ENCODE measurements at regions not wholly inside any gene's neighbourhood (a gene's known extent, or its start where the extent isn't known, plus 50 kb on each side); places are given as distances from the start of the nearest gene placed in this dataset.

DNA sequence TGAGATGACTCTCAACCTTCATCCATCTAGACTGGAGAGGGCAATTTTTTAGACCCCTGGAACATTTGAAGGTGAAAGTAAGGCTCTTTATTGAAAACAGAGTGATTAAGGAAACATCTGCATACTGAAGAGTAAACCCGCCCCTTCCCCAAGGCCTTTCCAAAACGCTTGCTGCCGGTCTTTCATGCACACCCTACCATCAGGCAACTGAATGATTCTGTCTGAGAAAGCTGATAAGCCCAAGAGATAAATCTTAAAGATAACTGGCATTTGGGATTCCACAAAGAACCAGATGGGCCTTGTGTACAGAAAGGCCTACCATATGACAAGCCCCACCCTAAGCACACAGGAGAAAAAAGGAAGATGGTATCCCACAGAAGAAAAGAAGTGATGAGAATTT lies 54.4 kb upstream of the PIK3R1 start:
- H3K27me3 Mint-ChIP-seq: no peaks in the 10 kb centered on the region
- no peak overlapping the region for H3K4me3 Mint-ChIP-seq
- H3K27ac Mint-ChIP-seq: no peak overlapping the region
- no peaks in the 10 kb centered on the region for H3K9me3 Mint-ChIP-seq (ENCODE audit: low read depth)
- H3K36me3 Mint-ChIP-seq: no peaks in the 10 kb centered on the region
- H3K4me1 Mint-ChIP-seq (ENCODE audit: low read depth): no peaks in the 10 kb centered on the region

DNA sequence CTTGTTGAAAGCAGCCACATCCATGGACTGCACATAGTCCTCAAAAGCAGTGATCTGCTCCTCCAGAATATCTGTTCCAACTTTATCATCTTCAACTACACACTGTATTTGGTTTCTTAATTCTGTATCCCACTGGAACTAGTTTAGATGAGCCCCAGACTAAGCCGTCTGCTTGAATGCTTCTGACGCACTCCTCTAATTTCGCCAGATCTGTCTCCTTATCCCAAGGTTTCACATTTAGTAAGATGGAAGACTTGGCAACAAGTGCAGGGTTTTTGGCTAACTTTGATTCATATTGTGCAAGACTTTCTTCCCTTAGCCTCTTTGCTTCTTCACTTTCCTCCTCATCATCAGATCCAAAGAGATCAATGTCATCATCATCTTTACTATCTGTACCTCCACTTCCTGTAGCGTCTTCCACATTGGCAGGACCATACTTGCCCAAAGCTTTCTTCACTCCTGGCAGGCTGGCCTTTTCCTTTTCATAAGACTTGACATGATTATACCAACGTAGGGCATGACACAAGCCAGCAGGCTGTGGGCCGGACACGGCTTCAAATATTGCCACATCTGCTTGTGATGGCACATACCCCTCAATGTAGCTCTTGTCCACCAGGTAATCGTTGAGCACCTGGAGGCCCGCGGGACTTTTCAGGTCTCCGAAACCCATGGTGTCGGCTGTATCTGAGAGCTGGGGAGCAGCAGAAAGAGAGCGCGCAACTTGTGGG lies 56.2 kb upstream of the PIK3R1 start:
- Mint-ChIP-seq H3K4me1 (ENCODE audit: low read depth) (no peaks in the 10 kb centered on the region), H3K27ac (no peak overlapping the region), H3K27me3 (no peaks in the 10 kb centered on the region), H3K9me3 (ENCODE audit: low read depth) (no peaks in the 10 kb centered on the region), H3K4me3 (no peak overlapping the region), H3K36me3 (no peaks in the 10 kb centered on the region)

DNA sequence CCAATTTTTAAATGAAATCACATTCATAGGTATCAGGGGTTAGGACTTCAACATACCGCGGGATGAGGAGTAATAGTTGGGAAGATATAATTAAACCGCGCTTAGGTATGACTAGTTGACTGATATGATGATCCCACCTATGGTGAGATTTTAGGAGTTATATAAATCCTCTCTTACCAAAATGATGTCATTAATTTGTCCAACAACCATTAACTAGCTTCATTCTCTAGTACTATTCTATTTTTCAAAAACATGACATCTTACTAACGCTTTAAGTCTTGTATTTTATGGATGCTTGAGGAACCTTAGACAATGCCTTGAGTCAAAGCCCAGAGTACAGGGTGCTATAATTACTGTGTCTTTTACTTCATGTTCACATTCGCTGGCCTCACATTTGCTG lies 59.6 kb upstream of the PIK3R1 start:
- H3K4me3 Mint-ChIP-seq: no peak overlapping the region
- H3K27ac Mint-ChIP-seq: no peak overlapping the region

DNA sequence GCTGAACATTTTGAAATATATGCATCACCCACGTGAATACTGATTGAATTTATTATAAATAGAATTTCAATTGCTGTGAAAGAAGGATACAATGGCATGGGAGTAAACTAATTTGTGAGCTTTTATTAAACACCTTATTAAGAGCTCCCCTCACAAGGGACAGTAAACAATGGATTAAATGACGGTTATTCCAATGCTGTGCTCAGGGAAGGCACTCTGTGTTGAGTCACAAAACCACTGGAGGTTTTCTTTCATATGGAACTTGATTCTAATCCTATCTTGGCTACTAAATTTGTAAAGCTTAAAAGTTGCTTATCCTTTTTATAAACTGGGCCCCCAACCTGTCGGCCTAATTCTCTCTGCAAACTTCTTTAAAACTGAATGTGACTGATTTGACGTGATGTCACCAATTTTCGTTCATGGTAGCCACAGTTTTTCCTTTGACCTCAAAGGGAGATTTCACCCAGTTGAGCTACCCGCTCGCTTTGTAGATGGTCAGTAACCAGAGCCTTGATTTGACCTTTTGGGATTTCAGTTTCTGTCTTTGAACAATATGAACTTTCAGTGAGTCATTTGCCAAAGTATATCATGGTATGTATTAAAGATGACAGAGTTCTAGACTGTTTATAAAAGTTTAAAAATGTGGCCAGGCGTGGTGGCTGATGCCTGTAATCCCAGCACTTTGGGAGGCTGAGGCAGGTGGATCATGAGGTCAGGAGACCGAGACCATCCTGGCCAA lies 61.3 kb upstream of the PIK3R1 start:
- Mint-ChIP-seq H3K9me3 (ENCODE audit: low read depth) (no peaks in the 10 kb centered on the region), H3K4me1 (ENCODE audit: low read depth) (no peaks in the 10 kb centered on the region), H3K36me3 (no peaks in the 10 kb centered on the region), H3K27ac (no peak overlapping the region), H3K4me3 (no peak overlapping the region), H3K27me3 (no peaks in the 10 kb centered on the region)

More for the DNA sequence above, 59.6 kb upstream of the PIK3R1 start:
- Mint-ChIP-seq H3K4me1 (ENCODE audit: low read depth) (no peaks in the 10 kb centered on the region), H3K36me3 (no peaks in the 10 kb centered on the region), H3K27me3 (no peaks in the 10 kb centered on the region), H3K9me3 (ENCODE audit: low read depth) (no peaks in the 10 kb centered on the region)

DNA sequence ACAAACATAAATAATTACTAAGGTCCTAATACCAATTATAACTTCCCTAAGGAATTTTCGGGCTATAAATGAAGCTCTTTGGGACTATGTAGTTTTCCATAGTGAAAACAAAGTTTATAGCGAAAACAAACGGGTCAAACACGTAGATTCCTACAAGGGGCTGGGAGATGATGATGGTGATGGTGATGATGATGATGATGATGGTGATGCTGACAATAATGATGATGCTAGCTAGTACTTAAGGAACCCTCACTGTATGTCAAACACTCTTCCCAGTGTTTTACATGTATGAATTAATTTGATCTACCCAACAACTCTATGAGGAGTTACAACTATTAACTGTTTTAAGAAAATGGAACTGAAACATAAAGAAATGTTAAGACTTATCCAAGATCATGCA lies 63.7 kb upstream of the PIK3R1 start:
- Mint-ChIP-seq H3K27me3 (no peaks in the 10 kb centered on the region), H3K36me3 (no peaks in the 10 kb centered on the region), H3K27ac (no peak overlapping the region), H3K4me3 (no peak overlapping the region), H3K4me1 (ENCODE audit: low read depth) (no peaks in the 10 kb centered on the region), H3K9me3 (ENCODE audit: low read depth) (no peaks in the 10 kb centered on the region)

DNA sequence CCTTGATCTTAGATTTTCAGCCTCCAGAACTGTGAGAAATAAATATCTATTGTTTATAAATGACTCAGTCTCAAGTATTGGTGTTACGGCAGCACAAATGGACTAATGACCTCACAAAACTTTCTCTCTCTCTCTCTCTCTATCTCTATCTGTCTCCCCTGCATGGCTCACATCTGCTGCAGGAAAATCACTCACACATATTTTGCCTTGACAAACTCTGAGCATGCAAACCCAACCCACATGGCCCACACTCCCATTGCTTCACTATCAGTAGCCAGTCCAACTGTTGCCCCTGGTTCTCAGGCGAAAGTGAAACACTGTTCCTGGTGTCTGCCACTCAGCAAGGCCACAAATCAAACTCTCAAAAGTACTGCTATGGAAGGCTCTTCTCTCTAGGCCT lies 66.4 kb upstream of the PIK3R1 start:
- H3K27me3 Mint-ChIP-seq: no peaks in the 10 kb centered on the region
- H3K4me1 Mint-ChIP-seq (ENCODE audit: low read depth): no peaks in the 10 kb centered on the region
- H3K4me3 Mint-ChIP-seq: no peak overlapping the region
- no peak overlapping the region for H3K27ac Mint-ChIP-seq
- no peaks in the 10 kb centered on the region for H3K9me3 Mint-ChIP-seq (ENCODE audit: low read depth)
- H3K36me3 Mint-ChIP-seq: no peaks in the 10 kb centered on the region

DNA sequence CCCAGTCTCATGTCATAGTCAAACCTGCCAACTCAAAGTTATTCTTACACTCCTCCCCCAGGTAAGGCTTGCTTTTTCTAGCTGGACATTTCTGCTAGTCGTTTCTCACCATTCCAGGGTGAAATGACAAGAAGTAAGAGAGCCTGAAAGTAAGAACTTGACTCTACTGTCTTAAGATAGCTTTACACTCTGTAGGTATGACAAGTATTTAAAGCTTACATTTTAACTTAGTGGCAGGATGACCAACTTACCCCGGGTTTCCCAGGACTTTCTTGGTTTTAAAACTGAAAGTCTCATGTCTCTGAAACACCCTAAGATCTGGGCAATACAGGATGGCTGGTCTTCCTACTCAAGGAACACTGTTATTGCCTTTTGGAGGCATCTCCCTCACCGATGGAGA lies 67.5 kb upstream of the PIK3R1 start:
- H3K4me3 Mint-ChIP-seq: no peak overlapping the region
- H3K27me3 Mint-ChIP-seq: no peaks in the 10 kb centered on the region
- H3K9me3 Mint-ChIP-seq (ENCODE audit: low read depth): no peaks in the 10 kb centered on the region
- no peaks in the 10 kb centered on the region for H3K4me1 Mint-ChIP-seq (ENCODE audit: low read depth)
- peaks cover 2% of the 10 kb centered on the region for H3K36me3 Mint-ChIP-seq
- no peak overlapping the region for H3K27ac Mint-ChIP-seq

DNA sequence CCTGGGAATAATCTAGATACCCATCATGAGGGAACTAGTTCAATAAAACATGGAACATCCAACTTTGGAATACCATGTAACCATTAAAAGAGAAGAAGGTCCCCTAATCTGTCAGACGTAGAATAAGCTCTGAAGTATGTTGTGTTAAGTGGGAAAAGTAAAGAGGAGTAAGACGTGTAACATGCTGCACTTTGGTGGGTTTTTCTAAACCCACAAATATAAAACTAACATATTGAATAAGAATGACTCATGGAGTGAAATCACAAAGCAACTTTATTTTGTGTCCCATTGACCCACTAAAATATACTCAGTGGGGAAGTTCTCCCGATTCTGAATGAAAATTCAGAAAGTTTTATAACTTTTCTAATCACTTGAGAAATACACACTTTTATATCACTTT lies 67.9 kb upstream of the PIK3R1 start:
- Mint-ChIP-seq H3K27me3 (no peaks in the 10 kb centered on the region), H3K36me3 (peaks cover 2% of the 10 kb centered on the region), H3K4me3 (no peak overlapping the region)

DNA sequence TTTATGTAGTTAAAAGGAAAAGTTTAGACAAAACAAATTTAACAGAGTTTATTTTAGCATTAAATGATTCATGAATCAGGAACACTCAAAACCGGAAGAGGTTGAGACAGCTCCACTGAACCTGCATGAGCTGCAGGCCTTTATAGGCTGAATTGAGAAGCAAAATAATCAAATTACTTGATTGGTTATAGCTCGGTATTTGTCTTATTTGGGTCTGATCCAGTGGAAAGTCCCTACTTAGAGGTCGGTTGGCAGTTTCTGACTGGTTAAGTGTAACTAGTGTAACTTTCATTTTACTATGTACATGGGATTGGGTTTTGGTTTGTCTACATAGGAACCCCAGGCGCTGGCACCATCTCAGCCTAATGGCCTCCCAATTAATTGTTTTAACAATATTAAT lies 74.1 kb upstream of the PIK3R1 start:
- H3K27ac Mint-ChIP-seq: no peak overlapping the region
- H3K4me3 Mint-ChIP-seq: no peak overlapping the region
- peaks cover 2% of the 10 kb centered on the region for H3K27me3 Mint-ChIP-seq
- H3K9me3 Mint-ChIP-seq (ENCODE audit: low read depth): no peaks in the 10 kb centered on the region
- H3K4me1 Mint-ChIP-seq (ENCODE audit: low read depth): no peaks in the 10 kb centered on the region
- H3K36me3 Mint-ChIP-seq: peaks cover 2% of the 10 kb centered on the region

More for the DNA sequence above, 67.9 kb upstream of the PIK3R1 start:
- Mint-ChIP-seq H3K4me1 (ENCODE audit: low read depth) (no peaks in the 10 kb centered on the region), H3K27ac (no peak overlapping the region), H3K9me3 (ENCODE audit: low read depth) (no peaks in the 10 kb centered on the region)

DNA sequence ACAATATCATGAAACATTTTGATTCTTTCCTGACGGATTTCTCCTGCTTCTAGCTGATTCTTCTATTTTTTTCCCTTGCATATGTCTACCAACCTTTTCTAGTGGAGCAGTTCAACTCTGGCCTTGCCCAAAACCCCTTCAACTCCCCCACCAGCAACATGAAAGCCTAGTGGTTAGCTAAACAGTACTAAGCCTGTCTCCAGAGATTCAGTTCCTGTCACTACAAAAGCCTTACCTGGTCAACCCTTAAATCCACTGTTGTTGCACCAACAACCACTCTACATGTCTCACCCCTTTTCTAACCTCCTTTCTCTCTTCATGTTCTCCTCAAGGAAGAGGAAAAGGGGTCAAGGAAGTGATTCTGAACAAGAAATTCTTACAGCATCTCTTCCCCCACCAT lies 74.8 kb upstream of the PIK3R1 start:
- Mint-ChIP-seq H3K27me3 (peaks cover 2% of the 10 kb centered on the region), H3K4me3 (no peak overlapping the region), H3K36me3 (peaks cover 2% of the 10 kb centered on the region), H3K27ac (no peak overlapping the region), H3K9me3 (ENCODE audit: low read depth) (no peaks in the 10 kb centered on the region), H3K4me1 (ENCODE audit: low read depth) (no peaks in the 10 kb centered on the region)

DNA sequence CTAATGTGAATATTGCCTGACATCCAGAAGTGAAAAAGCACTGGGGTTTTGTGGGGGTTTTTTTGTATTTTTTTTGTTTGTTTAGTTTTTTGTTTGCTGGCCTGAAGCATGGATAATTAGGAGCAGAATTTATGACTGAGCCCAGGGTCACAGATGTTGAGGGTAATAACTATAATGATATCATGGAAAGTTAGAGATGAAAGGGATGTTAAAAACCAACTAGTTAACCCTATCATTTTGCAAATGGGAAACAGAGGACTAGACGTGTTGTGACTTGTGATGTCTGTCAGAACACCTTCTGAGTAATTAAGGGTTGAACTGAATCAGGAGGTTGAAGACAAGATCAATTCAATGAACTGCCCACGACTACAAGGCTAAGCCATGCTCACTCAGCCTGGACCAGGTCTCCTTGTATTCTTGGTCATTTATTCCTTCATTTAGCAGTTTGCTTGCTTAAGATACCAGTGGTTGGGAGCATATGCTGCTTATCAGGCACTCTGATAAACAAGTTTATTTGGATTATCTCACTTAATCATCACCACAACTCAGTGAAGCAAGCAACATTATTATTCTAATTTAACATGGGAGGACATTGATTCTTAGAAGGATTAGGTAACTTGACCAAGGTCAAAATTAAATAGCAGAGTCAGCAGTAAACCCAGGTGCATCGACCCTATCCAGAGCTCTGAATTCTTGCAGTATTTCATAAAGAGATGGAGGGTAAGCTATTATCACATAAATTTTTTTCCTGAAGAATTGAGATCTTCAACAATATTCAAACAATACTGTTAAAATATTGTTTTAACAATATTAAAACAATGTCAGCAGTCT lies 75.7 kb upstream of the PIK3R1 start:
- H3K9me3 Mint-ChIP-seq (ENCODE audit: low read depth): no peaks in the 10 kb centered on the region
- H3K36me3 Mint-ChIP-seq: peaks cover 2% of the 10 kb centered on the region
- H3K27me3 Mint-ChIP-seq: peaks cover 2% of the 10 kb centered on the region
- H3K4me1 Mint-ChIP-seq (ENCODE audit: low read depth): no peaks in the 10 kb centered on the region
- no peak overlapping the region for H3K4me3 Mint-ChIP-seq
- H3K27ac Mint-ChIP-seq: no peak overlapping the region

DNA sequence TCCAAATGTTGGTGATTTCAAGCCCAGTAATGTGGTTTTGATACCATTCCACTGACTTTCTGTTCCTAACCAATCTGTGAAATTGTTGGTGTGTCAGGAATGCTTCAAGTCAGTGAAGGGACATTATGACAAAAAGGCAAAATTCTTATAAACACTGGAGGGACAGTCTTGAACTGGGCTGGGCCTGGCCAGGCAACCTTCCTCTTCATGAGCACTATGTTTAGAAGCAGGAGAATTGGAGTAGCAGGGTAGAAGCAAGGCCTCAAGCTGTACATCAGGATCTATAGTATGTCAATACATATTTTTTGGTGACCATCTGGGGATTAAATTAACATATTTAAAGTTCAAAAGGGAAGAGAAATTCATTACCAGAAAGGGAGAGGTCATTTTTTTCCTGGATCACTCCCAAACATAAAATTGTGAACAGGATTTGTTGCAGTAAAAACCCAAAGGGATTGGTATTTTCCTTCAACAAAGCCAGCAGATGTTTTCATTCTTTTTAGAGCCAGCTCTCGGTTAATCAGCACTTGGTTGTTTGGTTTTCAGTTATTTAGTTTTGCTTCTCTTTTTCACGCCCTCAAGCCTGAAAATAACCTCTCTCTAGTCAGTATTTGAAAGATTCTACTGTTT lies 77.9 kb upstream of the PIK3R1 start:
- Mint-ChIP-seq H3K4me1 (ENCODE audit: low read depth) (no peaks in the 10 kb centered on the region), H3K27me3 (peaks cover 2% of the 10 kb centered on the region), H3K4me3 (no peak overlapping the region), H3K9me3 (ENCODE audit: low read depth) (no peaks in the 10 kb centered on the region), H3K27ac (no peak overlapping the region), H3K36me3 (no peaks in the 10 kb centered on the region)

DNA sequence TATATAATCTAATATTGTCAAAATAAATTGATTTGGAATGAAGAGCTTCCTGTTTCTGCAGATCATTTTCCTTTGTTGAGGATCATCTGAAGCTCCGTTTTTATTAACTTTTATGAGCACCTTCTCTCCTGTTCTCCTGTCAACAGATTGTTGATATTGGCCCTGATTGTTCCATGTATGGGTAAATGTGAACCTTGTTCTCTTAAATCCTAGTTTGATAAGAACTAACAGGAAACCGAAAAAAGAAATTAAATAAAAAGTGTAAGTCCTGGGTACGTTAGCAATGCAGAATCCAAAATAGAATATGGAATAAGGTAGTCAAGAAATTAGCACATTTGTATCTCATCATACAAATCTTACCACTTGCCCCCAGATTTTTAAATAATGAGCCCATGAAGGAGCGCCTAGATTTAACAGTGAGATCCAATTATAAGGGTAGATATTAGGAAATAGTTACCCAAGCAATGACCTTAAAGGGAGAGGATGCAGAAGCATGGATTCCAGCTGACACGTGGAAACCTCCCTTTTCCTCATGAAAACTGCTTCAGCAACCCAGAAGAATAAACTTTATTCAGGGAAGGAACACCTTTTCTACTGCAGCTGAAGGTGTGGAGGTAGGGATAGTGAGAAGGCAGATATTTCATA lies 80.8 kb upstream of the PIK3R1 start:
- no peak overlapping the region for H3K27ac Mint-ChIP-seq

DNA sequence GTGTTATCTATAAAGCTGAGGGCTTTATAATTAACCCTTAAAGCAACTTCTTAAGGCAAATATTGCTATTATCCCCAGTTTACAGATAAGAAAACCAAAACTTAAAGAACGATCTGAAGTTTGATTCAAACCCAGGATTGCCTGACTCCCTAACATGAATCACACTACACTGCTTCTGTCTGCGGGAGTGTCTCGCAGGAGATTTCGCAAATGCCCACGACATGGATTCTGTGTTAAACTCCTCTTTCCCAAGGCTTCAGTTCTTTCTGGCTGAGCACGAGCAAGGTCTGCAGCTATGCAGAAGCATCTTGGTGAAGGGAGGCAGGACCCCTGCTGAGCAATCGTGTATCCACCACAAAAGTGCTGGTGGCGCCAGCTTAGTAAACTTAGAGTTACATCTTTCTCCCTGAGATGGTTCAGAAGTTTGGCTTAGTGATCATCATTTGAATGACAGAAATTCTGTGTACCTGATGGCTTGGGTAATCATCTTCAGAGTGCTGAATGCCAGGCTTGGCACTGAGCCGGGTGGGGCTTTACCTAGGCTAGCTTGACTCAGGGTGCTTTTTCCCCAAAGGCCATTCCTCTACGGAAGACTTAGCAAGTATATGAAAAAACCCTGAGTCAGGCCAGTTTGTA lies 81.4 kb upstream of the PIK3R1 start:
- no peak overlapping the region for H3K27ac Mint-ChIP-seq
- no peaks in the 10 kb centered on the region for H3K36me3 Mint-ChIP-seq
- no peaks in the 10 kb centered on the region for H3K9me3 Mint-ChIP-seq (ENCODE audit: low read depth)
- no peaks in the 10 kb centered on the region for H3K4me1 Mint-ChIP-seq (ENCODE audit: low read depth)
- peaks cover 5% of the 10 kb centered on the region for H3K27me3 Mint-ChIP-seq
- H3K4me3 Mint-ChIP-seq: no peak overlapping the region

More for the DNA sequence above, 80.8 kb upstream of the PIK3R1 start:
- no peaks in the 10 kb centered on the region for H3K4me1 Mint-ChIP-seq (ENCODE audit: low read depth)
- no peaks in the 10 kb centered on the region for H3K36me3 Mint-ChIP-seq
- H3K4me3 Mint-ChIP-seq: no peak overlapping the region
- peaks cover 5% of the 10 kb centered on the region for H3K27me3 Mint-ChIP-seq
- no peaks in the 10 kb centered on the region for H3K9me3 Mint-ChIP-seq (ENCODE audit: low read depth)

Measured in activated naive CD8-positive, alpha-beta T cell (primary cell).